SKM-1 (cell line): ENCODE measurements at regions not wholly inside any gene's neighbourhood (a gene's known extent, or its start where the extent isn't known, plus 50 kb on each side); places are given as distances from the start of the nearest gene placed in this dataset.
"Not testable (repeated sequence)": the region's sequence is repeated elsewhere in the genome, so short reads cannot be mapped to it uniquely, and the experiment has no call there.

ENCODE experiments used
- DNase-seq: peaks from one replicate; lab custom pipeline; 2025; ENCODE audit not compliant: unreplicated experiment; lab: John Stamatoyannopoulos, UW

DNA sequence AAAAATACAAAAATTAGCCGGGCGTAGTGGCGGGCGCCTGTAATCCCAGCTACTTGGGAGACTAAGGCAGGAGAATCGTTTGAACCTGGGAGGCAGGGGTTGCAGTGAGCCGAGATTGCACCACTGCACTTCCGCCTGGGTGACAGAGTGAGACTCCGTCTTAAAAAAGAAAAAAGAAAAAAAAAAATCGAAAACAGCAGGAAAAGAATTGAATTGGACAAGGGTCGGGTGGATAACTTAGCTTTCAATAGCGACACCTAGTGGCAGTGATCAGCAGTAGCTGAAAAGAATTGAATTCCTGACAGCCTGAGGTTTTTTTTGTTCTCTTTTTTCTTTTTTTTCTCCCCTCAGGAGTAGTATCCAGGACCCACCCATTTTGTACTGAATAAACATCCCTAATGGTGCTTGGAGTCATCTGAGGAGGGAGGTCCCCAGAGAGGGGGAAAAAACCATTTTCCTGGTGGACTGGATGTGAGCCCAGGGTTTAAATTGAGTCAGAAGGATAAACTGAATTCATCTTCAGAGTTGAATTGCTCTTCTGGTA, 55.1 kb downstream of the CYCS start:
- DNase-seq = peak; percentile 62

DNA sequence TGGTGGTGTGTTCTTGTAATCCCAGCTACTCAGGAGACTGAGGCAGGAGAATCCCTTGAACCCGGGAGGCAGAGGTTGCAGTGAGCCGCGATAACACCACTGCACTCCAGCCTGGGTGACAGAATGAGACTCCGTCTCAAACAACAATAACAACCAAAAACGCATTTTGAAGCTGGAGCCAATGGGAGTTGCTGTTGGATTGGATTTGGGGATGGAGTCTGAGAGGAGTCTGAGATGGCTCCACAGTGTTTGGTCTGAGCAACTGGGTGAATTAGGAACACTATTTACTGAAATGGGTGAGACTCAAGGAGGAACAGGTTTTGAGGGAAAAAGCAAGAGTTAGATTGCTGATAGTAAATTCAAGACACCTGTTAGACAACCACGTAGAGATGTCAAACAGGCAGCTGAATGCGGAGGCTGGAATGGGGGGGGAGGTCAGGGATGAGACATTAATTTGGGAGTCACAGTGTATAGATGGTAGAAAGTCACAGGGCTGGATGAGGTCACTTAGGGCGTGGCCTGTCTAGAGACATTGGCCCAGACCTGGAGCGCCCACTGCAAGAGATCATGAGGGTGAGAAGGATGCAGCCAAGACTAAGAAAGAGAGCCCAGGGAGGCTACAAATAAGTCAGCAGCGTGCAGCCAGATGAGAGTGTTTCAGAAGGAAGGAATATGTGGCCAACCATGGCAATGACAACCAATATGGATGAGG, 56.4 kb downstream of the CYCS start:
- no peak for DNase-seq

DNA sequence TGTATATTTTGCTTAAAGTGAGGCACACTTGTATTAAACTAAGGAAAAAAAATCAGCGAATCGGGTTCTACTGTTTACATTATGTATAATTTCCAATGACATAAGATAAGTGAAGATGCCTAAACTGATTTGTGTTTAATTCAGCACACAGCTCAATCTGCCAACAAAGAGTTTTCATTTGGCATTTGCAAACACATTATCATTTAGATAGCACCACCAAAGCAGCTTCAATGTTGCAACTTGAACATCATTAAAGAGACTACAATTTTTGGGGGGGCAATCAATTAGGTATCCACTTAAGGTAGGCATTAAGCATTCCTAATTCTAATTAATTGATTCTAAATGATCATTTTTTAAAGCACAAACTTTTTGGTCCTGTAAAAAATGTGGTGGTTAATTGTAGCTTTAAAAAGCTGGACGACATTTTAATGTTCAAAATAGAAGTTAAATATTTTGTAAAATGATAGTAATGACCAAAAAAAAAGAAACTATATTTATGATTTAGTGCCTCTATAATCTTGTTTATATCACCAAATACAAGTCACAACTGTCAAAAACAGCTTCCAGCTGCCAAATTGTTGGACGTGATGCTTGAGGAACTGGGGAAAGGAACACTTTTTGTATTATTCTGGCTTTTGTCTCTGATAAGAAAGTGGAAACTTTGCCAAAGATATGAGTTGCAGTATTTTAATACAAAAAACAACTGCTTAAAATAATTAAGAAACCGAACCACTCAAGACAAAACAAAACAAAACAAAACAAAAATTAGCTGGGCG, 57.1 kb downstream of the CYCS start:
- DNase-seq = no peak

DNA sequence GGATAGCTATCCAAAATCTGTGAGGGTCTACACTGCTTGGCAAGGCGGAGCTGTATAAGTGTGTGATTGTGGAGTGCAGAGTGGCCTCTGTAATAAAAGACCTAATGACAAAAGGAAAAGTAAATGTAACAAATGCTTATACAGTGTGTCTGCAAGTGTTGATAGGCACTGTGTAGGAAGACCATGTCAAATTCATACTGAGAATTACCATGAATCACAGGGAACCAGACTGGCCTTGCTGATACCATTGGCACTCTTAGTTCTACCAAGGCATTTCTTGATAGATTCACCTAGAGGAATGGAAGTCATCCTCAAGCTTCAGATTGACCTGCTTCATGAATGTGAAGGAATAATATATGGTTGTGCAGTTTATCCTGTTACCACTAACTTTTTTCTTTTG, 58.8 kb downstream of the CYCS start:
- DNase-seq = no peak

DNA sequence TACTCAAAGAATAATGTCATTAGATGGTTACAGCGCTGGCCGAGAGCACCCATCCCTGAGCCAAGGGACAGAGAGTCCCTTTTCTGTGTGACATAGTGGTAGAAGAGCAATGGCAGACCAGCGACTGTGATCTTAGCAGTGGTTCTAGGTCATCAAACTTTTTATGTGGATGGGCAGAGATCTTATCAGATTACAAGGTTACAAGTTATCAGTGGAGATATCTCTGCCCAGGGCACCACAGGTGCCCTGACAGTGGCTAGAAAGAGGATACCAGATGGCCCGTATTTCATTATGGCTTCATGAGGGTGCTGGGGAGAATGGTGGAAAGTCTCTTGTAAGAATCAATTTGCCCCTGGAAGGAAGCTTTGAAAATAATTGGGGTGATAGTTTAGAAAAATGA, 62.7 kb downstream of the CYCS start:
- DNase-seq = no peak

DNA sequence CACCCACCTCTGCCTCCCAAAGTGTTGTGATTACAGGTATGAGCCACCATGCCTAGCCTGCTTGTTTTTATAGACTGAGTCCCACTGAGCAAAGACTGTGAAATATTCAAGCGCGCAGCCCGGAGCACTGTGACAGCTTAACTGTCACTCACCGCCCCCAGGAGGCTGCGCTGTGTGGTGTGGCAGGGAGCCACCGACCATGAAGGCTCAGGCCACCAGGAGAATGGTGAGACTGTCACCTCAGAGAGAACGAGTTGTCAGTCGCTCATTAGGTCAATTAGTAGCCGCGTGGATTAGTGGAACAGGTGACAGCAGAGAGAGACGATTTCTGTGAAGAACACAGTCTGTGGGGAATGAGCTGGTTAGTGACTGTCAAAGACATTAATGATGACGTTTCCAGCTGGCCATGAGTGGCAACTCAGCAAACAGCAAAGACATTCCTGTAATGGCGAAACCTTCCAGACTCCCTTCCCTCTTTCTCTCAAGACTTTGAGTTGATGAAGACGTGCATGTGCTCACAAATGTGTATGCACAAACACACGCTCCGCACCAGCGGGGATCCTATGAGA, 64.5 kb downstream of the CYCS start:
- DNase-seq = no peak

DNA sequence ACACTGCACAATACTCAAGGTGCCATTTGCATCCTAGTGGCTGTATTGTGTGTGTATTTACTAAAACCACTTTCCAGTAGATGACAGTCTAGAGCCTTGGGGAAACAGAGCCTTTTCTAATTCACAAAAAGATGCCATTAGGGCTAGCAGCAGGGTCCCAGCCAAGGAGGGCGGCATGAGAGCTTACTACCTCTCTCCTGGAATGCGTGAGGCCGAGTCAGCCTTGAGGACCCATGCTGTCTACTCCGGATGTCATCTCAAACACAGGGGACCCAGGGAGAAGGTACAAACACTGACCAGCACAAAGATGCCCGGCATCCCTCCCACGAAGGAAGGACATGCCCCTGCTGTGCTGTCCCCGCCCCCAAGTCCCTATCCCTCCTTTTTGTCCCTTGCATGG, 65.5 kb downstream of the CYCS start:
- DNase-seq = no peak

DNA sequence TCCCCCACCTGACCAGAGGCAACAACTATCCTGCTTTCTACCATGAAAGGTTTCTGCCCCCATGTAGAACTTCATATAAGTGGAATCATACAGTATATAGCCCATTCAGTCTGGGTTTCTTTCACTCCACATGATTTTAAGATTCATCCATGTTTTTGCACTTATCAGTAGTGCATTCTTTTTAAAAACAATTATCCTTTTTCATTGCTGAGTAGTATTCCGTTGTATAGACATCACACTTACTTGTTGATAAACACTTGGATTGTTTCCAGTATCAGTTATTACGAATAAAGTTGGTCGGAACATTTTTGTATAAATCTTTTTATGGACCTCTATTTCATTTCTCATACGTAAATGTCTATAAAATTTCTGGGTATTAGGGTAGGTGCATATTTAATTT, 68.7 kb downstream of the CYCS start:
- DNase-seq = no peak

DNA sequence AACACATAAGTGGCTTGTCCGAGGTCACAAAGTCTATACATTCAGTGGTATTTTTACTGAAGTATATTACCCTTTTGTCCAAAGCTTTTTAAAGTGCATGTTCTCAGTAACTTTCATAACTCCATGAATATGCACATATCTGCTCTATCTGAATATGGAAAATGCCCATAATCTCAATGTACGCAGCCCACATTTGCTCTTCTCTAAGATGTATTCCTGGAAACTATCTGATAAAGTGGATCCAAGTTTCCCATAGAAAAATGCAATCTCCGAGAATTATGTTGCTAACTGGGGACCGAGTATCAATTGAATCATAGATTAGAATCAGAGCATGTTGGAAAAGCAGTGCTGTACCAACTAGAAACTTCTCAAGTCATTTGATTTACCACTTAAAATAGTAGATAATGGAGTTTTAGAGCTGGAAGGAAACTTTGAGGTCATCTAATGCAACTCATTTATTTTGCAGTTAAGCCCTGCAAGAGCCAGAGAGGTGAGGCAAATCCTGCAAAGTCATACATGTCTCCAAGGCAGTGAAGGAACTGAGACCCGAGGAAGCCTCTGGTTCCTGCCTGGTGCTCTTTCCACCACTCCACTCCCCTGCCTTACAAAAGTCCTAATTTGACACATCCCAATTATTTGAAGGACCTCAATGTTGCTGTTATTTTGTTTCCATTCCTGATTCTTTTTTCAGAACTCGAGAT, 69.4 kb downstream of the CYCS start:
- no peak for DNase-seq

DNA sequence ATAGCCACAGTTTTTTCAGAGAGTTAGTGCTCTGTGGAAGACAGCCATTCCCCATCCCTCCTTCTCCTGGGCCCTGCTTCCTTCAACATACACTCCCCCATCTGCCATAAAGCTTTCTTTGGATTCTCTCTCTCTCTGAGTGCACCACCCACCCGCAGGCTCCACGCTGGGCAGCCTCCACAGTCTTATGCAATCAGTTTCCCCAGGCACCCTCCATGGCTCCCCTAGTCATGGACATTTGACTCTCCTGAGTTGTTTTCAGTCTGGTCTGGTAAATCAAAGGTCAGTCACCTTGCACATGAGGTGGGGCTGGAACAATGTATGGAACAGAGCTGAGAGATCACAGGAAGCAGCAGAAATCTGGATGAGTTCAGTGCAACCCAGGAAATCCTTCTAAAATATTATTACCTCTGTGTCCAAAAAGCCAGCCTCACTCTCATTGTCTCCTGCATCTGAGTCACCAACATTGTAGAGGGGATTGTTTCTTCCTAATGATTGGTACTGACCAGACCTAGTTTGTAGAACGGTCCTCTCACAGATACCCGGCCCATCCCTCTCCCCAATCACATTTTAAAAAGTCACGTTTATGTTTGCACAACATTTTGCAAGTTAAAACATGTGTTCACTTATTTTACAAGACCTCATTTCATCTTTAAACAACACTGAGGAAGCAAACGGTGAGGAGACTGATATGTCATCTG, 70.1 kb downstream of the CYCS start:
- no peak for DNase-seq

DNA sequence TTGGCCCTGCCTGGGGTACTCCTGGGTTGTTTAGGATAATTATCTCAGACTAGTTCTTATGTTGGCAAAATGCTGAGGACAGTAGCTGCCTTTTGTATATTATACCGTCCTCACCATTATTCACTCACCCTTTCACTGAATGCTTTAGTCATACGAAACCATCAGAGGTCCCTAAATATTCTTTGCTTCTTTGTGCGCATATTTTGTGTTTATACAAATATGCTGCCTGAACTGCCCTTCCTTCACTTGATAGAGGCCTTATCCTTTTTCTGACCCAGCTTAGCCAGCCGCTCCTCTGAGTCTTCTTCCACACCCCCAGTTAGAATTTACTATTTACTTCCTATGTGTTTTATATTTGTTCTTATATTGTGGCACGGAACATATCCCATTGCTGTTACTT, 70.2 kb upstream of the OSBPL3 start:
- no peak for DNase-seq

DNA sequence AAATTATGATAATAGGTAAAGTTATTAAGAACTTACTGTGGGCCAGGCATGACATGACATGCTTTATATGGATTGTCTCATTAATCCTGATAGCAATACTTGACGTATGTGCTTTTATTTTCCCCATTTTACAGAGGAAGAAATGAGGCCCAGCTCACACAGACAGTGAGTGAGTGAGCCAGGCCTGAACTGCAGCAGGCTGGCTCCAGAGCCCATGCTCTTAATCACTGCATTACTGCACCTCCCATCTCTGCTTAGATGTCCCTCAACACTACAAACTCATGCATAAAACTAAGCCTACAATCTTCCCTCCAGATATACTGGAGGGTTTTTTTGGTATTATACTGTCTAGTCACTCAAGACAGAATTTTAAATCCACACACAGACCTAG, 68.5 kb upstream of the OSBPL3 start:
- DNase-seq = no peak

DNA sequence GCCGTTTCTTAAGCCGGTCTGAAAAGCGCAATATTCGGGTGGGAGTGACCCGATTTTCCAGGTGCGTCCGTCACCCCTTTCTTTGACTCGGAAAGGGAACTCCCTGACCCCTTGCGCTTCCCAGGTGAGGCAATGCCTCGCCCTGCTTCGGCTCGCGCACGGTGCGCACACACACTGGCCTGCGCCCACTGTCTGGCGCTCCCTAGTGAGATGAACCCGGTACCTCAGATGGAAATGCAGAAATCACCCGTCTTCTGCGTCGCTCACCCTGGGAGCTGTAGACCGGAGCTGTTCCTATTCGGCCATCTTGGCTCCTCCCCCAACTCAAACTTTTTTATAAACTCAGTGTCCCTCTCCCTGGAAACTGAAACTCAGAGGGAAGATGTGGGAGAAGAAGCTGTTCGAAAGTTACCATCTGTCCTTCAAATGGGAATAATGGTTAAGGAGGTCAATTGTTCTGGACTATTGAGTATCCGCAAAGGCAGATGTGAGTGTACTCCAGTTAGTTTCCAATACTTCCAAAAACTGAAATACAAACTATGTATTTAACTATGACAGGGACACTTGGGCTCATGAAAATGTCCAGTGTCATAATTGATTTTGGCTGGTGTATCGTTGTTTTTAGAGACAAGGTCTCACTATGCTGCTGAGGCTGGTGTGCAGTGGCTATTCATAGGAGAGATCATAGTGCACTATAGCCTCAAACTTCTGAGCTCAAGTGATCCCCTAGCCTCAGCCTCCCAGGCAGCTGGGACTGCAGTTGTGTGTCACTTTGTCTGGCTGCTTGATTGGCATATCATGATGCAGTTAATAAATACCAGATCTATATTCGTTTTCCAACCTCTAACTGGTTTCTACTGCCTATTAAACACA, 67.8 kb upstream of the OSBPL3 start:
- DNase-seq = not testable (repeated sequence)

DNA sequence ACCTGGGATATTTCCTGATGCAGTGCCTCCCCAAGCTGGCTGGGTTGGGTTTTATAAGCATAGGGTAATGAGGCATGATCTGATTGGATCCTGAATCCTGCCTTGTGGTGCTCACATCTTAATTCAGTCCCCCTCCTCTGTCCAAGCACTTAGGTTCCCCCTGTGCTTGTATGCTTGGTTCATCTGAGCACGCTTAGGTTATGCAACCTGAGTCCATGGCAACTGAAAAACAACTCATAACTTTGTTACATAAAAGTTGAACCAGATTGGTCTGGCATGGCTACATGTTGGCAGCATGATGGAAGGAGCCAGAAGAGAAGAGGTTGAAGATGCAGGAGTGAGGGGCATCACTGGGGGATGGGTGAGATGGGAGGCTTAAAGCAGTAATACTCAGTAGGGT, 57.3 kb upstream of the OSBPL3 start:
- DNase-seq = no peak

DNA sequence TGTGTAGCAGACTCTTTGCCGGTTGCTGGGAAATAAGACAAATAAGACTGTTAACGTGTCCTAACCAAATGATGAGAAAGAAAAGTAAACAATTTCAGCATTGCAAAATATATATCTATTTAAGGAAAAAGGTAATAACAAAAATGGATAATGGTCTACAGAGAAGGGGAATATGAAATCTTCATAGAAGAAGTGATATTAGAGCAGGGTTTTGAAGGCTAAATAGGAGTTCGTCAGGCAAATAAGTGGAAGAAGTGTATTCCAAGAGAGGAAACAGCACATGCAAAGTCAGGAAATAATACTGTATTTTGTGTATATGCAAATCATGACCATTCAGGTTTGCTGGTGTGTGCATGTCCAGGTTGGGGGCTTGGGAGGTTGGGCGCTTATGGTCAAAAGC, 55.3 kb upstream of the OSBPL3 start:
- DNase-seq = no peak

DNA sequence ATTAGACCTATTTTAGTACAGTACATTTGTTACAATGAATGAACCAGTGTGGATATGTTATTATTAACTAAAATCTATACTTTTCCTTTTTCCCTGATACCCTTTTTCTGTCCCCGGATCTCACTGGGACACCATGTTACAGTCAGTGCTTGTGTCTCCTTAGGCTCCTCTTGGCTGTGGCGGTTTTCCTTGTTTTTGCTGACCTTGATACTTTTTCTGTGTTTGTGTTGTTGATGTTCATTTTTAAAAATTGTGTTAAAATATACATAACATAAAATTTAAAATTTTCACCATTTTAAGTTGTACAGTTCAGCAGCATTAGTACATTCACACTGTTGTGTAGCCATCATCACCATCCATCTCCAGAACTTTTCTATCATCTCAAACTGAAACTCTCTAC, 54.2 kb upstream of the OSBPL3 start:
- DNase-seq = no peak

DNA sequence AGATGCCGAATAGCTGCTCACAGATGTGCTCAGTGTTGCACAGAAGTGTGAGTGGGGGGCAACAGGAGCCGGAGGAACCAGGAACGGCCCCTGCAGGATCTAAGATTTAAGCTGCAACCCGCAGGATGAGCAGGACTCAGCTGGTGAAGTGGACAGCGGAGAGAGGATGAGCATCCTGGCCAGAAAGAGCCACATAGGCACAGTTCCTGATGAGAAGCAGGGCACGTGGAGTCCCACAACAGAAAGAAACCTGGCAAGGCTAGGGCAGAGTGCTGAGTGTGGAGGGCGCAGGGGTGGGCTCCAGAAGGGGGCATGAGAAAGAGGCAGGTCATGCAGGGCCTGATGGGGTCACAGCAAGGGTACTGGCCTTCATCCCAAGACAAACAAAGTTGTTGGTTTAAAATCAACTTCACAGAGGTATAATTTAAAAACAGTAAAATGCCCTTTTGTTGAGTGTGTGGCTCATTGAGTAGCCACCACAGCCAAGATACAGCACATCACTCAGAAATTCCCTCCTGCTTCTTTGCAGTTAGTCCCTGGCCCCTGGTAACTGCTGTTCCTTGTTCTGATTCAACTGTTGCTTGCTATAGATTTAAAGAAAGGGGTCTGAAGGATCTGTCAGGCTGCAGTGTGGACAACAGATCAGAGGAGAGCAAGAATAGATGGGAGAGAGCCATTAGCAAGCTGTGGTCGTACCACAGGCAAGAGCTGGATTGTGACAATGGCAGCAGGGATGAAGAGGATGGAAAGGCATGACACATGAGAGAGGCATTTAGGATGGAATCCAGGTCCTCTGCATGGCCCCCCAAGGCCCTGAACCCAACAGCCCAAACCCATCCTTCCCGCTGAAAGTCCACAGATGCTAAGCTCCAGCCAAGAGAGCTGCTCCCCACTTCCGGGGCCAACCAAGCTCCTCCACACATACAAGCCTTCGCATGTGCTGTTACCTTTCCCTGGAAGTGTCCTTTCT, 53.1 kb upstream of the OSBPL3 start:
- no peak for DNase-seq

DNA sequence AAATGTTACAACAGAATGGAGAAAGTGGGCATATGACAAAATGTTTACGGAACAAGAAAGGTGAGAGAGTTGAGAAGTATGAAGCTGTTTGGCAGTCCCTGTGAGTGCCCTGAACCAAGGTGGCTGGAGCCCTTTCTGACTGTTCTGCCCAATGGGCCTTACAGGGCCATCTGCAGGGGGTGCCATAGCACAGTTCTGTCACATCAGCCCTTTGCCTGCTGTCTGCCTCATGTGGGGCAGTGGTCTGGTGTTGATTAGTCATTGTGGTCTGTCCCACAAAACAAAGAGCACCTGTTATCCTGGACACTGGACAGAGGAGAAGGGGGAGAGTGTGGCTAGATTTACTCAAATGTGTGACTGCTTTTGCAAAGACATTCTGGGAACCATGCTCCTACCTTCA, 51.5 kb upstream of the OSBPL3 start:
- no peak for DNase-seq

DNA sequence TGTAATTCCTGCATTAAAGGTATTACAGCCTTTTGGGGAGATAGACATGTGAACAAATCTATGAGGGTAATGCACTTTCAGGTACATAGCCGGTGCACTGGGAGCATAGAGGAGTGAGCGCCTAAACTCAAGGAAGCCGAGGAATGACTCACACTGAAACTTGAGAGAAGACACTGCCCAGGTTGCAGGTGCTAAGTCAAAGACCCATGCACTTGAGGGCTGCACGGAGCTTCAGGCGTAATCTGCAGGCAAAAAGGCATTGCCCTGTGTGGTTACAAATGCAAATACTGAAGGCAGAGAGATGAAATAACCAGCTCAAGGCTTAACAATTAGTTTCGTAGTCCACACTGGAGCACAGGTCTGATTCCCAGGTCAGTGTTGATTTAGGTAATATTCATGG, 51.0 kb upstream of the OSBPL3 start:
- DNase-seq = no peak
